Smooth muscle cell (in vitro differentiated cells): ENCODE measurements at regions not wholly inside any gene's neighbourhood (a gene's known extent, or its start where the extent isn't known, plus 50 kb on each side); places are given as distances from the start of the nearest gene placed in this dataset.
"Not testable (repeated sequence)": the region's sequence is repeated elsewhere in the genome, so short reads cannot be mapped to it uniquely, and the experiment has no call there.

Experiments
- DNase-seq: peaks from one replicate; lab custom pipeline; 2025; ENCODE audit not compliant: unreplicated experiment; lab: John Stamatoyannopoulos, UW
- H2AFZ ChIP-seq: fragments of 200-600 bp; sonication (generic); 2 replicates; pipeline ENCODE4 v1.6.0; 2016; ENCODE audit warnings: antibody characterized with exemption, low read depth, mild to moderate bottlenecking
- H3F3A ChIP-seq: fragments of 200-600 bp; sonication (generic); 2 replicates; pipeline ENCODE4 v1.6.0; 2017; ENCODE audit warnings: antibody characterized with exemption, low read depth
- H3K27ac ChIP-seq: fragments of 200-600 bp; sonication (generic); 2 replicates; pipeline ENCODE4 v1.5.1; 2016; ENCODE audit warnings: low read depth, mild to moderate bottlenecking
- H3K27me3 ChIP-seq: fragments of 200-600 bp; sonication (generic); 2 replicates; pipeline ENCODE4 v1.6.1; 2016; ENCODE audit warnings: low read depth, mild to moderate bottlenecking
- H3K36me3 ChIP-seq: fragments of 200-600 bp; sonication (generic); 2 replicates; pipeline ENCODE4 v1.5.1; 2016; ENCODE audit warnings: low read depth
- H3K4me1 ChIP-seq: fragments of 200-600 bp; sonication (generic); 2 replicates; pipeline ENCODE4 v1.5.1; 2016; ENCODE audit warnings: low read depth
- H3K4me2 ChIP-seq: fragments of 200-600 bp; sonication (generic); 2 replicates; pipeline ENCODE4 v1.6.0; 2016; ENCODE audit warnings: mild to moderate bottlenecking
- H3K4me3 ChIP-seq: fragments of 200-600 bp; sonication (generic); 2 replicates; pipeline ENCODE4 v1.5.1; 2016; ENCODE audit warnings: mild to moderate bottlenecking
- H3K79me2 ChIP-seq: fragments of 200-600 bp; sonication (generic); 2 replicates; pipeline ENCODE4 v1.6.0; 2016; ENCODE audit warnings: low read depth, mild to moderate bottlenecking
- H3K9ac ChIP-seq: fragments of 200-600 bp; sonication (generic); 2 replicates; pipeline ENCODE4 v1.6.0; 2016; ENCODE audit warnings: low read depth
- H3K9me3 ChIP-seq: fragments of 200-600 bp; sonication (generic); replicated peaks from 2 replicates; pipeline ENCODE4 v1.5.1; 2016; ENCODE audit warnings: low read depth
- H4K20me1 ChIP-seq: fragments of 200-600 bp; sonication (generic); 2 replicates; pipeline ENCODE4 v1.6.0; 2016; ENCODE audit warnings: low read depth
- CTCF ChIP-seq: fragments of 200-600 bp; sonication (generic); IDR thresholded peaks from 2 replicates; pipeline ENCODE4 v1.5.1; 2017; ENCODE audit warnings: borderline replicate concordance, mild to moderate bottlenecking, antibody characterized with exemption; ENCODE audit not compliant: insufficient read depth, poor library complexity, severe bottlenecking
- WGBS: methylation state at CpG from one replicate; pipeline ENCODE4 v1.1.7; 2016; ENCODE audit warnings: low lambda C conversion rate; 5-methylcytosine and 5-hydroxymethylcytosine counted together

GRCh38 chr17:21470422-21470821, 94.3 kb downstream of the KCNJ12 start:
- H4K20me1 ChIP-seq, H3K27ac ChIP-seq, H3K4me2 ChIP-seq, H3K4me1 ChIP-seq, H3K4me3 ChIP-seq, H3K9me3 ChIP-seq, DNase-seq, H3F3A ChIP-seq, H3K36me3 ChIP-seq, H2AFZ ChIP-seq, H3K79me2 ChIP-seq, H3K27me3 ChIP-seq, H3K9ac ChIP-seq: not testable (repeated sequence)
- WGBS: 95% methylated on average over 3 of the region's 3 CpGs

GRCh38 chr17:21470861-21471260, 94.7 kb downstream of the KCNJ12 start:
- no peak overlapping the region for H3K27ac ChIP-seq
- H3K9ac ChIP-seq: no peak overlapping the region

GRCh38 chr17:21474815-21475214, 98.7 kb downstream of the KCNJ12 start:
- Histone ChIP-seq H3K4me1 (no peaks in the 10 kb centered on the region), H3F3A (no peaks in the 10 kb centered on the region), H2AFZ (no peak overlapping the region), H3K27ac (no peak overlapping the region), H3K36me3 (no peaks in the 10 kb centered on the region), H4K20me1 (no peaks in the 10 kb centered on the region), H3K79me2 (no peaks in the 10 kb centered on the region), H3K4me2 (no peak overlapping the region), H3K9me3 (no peaks in the 10 kb centered on the region), H3K27me3 (no peaks in the 10 kb centered on the region), H3K4me3 (no peak overlapping the region), H3K9ac (no peak overlapping the region)
- no peak for DNase-seq
- no peak for TF ChIP-seq CTCF
- 83% methylated on average over 5 of the region's 5 CpGs for WGBS

More at GRCh38 chr17:21470861-21471260, 94.7 kb downstream of the KCNJ12 start:
- WGBS: 61% methylated on average over 1 of the region's 1 CpG
- H3F3A ChIP-seq: no peaks in the 10 kb centered on the region
- H3K4me1 ChIP-seq: no peaks in the 10 kb centered on the region
- no peaks in the 10 kb centered on the region for H3K9me3 ChIP-seq
- TF ChIP-seq CTCF: no peak
- no peaks in the 10 kb centered on the region for H4K20me1 ChIP-seq
- H3K27me3 ChIP-seq: no peaks in the 10 kb centered on the region
- H3K36me3 ChIP-seq: no peaks in the 10 kb centered on the region
- H3K4me3 ChIP-seq: no peak overlapping the region
- H2AFZ ChIP-seq: no peak overlapping the region
- no peaks in the 10 kb centered on the region for H3K79me2 ChIP-seq
- H3K4me2 ChIP-seq: no peak overlapping the region
- no peak for DNase-seq

GRCh38 chr17:21475571-21475970, 99.4 kb downstream of the KCNJ12 start:
- 71% methylated on average over 8 of the region's 8 CpGs for WGBS
- H3K9ac ChIP-seq: no peak overlapping the region
- H3K4me2 ChIP-seq: no peak overlapping the region
- H3K9me3 ChIP-seq: no peaks in the 10 kb centered on the region
- H3K27ac ChIP-seq: no peak overlapping the region
- H3K36me3 ChIP-seq: no peaks in the 10 kb centered on the region
- no peak for DNase-seq
- no peaks in the 10 kb centered on the region for H3F3A ChIP-seq
- no peaks in the 10 kb centered on the region for H3K79me2 ChIP-seq
- H3K4me1 ChIP-seq: no peaks in the 10 kb centered on the region
- no peak overlapping the region for H3K4me3 ChIP-seq
- H4K20me1 ChIP-seq: no peaks in the 10 kb centered on the region
- H2AFZ ChIP-seq: no peak overlapping the region
- no peaks in the 10 kb centered on the region for H3K27me3 ChIP-seq
- TF ChIP-seq CTCF: no peak
